H1 (cell line): ENCODE measurements at regions not wholly inside any gene's neighbourhood (a gene's known extent, or its start where the extent isn't known, plus 50 kb on each side); places are given as distances from the start of the nearest gene placed in this dataset.

Experiments used
- CHD7 ChIP-seq: fragments of 300-600 bp; sonication (generic); IDR thresholded peaks from 2 replicates; pipeline ENCODE4 v1.7.1; 2012; ENCODE audit warnings: low read length, moderate library complexity, mild to moderate bottlenecking, inconsistent platforms; ENCODE audit not compliant: insufficient replicate concordance
- CREB1 ChIP-seq: IDR thresholded peaks from 2 replicates; pipeline ENCODE4 v1.6.1; 2012; ENCODE audit warnings: inconsistent platforms
- HDAC2 ChIP-seq, 2 experiments: fragments of 300-600 bp in 1 of 2; sonication (generic) in 1 of 2; IDR thresholded peaks; 2 replicates each; pipeline ENCODE4 v1.6.1; 2011 to 2012; ENCODE audit warnings: low read depth in 2 of 2, low read length in 2 of 2, mild to moderate bottlenecking in 2 of 2, moderate library complexity in 2 of 2, borderline replicate concordance in 1 of 2, inconsistent platforms in 1 of 2
- NANOG ChIP-seq: IDR thresholded peaks from 2 replicates; pipeline ENCODE4 v1.6.1; 2011; ENCODE audit warnings: low read length, low read depth, mild to moderate bottlenecking, inconsistent platforms; ENCODE audit not compliant: insufficient read depth, poor library complexity, severe bottlenecking
- RBBP5 ChIP-seq: IDR thresholded peaks from 2 replicates; pipeline ENCODE4 v1.7.1; 2012; ENCODE audit warnings: low read depth, mild to moderate bottlenecking, inconsistent platforms, low read length, moderate library complexity, borderline replicate concordance
- SAP30 ChIP-seq: fragments of 300-600 bp; sonication (generic); IDR thresholded peaks from 2 replicates; pipeline ENCODE4 v1.7.1; 2012; ENCODE audit warnings: low read length, moderate library complexity, mild to moderate bottlenecking, inconsistent platforms; ENCODE audit not compliant: insufficient read depth, insufficient replicate concordance
- SP2 ChIP-seq: IDR thresholded peaks from 2 replicates; pipeline ENCODE4 v1.6.1; 2012; ENCODE audit warnings: mild to moderate bottlenecking, low read length, inconsistent platforms
- TAF1 ChIP-seq: IDR thresholded peaks from 2 replicates; pipeline ENCODE4 v1.6.1; 2011; ENCODE audit warnings: mild to moderate bottlenecking, low read depth, low read length
- TBP ChIP-seq: IDR thresholded peaks from 2 replicates; pipeline ENCODE4 v1.6.1; 2011; ENCODE audit warnings: low read depth, low read length, improper control_type of control experiment
- TCF12 ChIP-seq: IDR thresholded peaks from 2 replicates; pipeline ENCODE4 v1.6.1; 2011; ENCODE audit warnings: low read depth, mild to moderate bottlenecking, low read length
- TF ChIP-seq, protein P1 (sequence below): IDR thresholded peaks from 2 replicates; pipeline ENCODE4 v1.6.1; 2012; ENCODE audit warnings: low read length, inconsistent platforms

DNA sequence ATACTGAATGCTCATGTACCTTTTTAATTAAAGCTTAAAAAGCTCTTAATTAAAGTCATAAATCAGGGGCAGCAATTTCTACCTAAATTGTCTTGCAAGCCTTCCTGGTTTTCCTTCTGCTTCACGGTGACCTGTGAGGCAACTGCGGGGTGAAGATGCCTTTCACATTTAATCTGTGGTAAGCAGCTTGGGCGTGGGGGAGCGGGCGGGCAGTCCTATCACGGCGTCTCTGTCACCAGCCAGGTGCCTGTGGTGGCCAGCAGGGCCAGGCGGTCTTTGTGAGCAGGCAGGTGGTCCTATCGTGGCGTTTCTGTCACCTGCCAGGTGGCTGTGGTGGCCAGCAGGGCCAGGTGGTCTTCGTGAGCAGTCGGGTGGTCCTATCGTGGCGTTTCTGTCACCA, 269.2 kb upstream of the PPP2R2D start (continued):
- TF ChIP-seq CHD7 (no peak), TAF1 (no peak), HDAC2 (IDR thresholded peaks at IDR 0.05; ENCODE audit: borderline replicate concordance in 1 of 2, low read depth in 2 of 2, low read length in 2 of 2) (no peak), CREB1 (no peak), TCF12 (no peak), NANOG (no peak), SAP30 (no peak), TBP (no peak), RBBP5 (no peak), SP2 (no peak)
- TF ChIP-seq, protein P1, sequence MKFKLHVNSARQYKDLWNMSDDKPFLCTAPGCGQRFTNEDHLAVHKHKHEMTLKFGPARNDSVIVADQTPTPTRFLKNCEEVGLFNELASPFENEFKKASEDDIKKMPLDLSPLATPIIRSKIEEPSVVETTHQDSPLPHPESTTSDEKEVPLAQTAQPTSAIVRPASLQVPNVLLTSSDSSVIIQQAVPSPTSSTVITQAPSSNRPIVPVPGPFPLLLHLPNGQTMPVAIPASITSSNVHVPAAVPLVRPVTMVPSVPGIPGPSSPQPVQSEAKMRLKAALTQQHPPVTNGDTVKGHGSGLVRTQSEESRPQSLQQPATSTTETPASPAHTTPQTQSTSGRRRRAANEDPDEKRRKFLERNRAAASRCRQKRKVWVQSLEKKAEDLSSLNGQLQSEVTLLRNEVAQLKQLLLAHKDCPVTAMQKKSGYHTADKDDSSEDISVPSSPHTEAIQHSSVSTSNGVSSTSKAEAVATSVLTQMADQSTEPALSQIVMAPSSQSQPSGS = no peak
